ENCODE measurements at regions not wholly inside any gene's neighbourhood (a gene's known extent, or its start where the extent isn't known, plus 50 kb on each side); places are given as distances from the start of the nearest gene placed in this dataset.

GRCh38 chr3:72017311-72017710 is 232.4 kb upstream of the PROK2 start:
- no peaks in the 10 kb centered on the region for H3K27me3 Mint-ChIP-seq (ENCODE audit: insufficient read depth, unreplicated experiment)
- no TSS peak for BruUV-seq (replicated peaks)
- no peaks in the 10 kb centered on the region for H3K9me3 Mint-ChIP-seq (ENCODE audit: unreplicated experiment)
- H3K36me3 Mint-ChIP-seq (ENCODE audit: insufficient read depth, unreplicated experiment): no peaks in the 10 kb centered on the region
- no peaks in the 10 kb centered on the region for H3K4me1 Mint-ChIP-seq (ENCODE audit: insufficient read depth, unreplicated experiment)
- no peak for DNase-seq (ENCODE audit: unreplicated experiment)
- intact Hi-C loops (cut with micrococcal nuclease): no loop called here
- no peak overlapping the region for H3K27ac Mint-ChIP-seq (ENCODE audit: low read depth, unreplicated experiment)
- CTCF ChIA-PET: interaction anchor here (0.6 to 1.3 kb wide), 2 partner anchors 9 to 71 kb away, joined by 3 to 5 read pairs; no protein-coding TSS in a partner anchor
- TF ChIP-seq, protein P1, sequence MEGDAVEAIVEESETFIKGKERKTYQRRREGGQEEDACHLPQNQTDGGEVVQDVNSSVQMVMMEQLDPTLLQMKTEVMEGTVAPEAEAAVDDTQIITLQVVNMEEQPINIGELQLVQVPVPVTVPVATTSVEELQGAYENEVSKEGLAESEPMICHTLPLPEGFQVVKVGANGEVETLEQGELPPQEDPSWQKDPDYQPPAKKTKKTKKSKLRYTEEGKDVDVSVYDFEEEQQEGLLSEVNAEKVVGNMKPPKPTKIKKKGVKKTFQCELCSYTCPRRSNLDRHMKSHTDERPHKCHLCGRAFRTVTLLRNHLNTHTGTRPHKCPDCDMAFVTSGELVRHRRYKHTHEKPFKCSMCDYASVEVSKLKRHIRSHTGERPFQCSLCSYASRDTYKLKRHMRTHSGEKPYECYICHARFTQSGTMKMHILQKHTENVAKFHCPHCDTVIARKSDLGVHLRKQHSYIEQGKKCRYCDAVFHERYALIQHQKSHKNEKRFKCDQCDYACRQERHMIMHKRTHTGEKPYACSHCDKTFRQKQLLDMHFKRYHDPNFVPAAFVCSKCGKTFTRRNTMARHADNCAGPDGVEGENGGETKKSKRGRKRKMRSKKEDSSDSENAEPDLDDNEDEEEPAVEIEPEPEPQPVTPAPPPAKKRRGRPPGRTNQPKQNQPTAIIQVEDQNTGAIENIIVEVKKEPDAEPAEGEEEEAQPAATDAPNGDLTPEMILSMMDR (IDR thresholded peaks at IDR 0.05; ENCODE audit: unreplicated experiment): no peak
- POLR2A ChIA-PET: interaction anchor here (0.5 kb wide), 1 partner anchor 84 kb away, joined by 3 read pairs; no protein-coding TSS in a partner anchor
- no peak overlapping the region for H3K4me3 Mint-ChIP-seq (ENCODE audit: unreplicated experiment)

- intact Hi-C loops (cut with micrococcal nuclease): no loop called here
- ChIA-PET POLR2A (no interaction called here), CTCF (no interaction called here)
- H3K27ac Mint-ChIP-seq (ENCODE audit: low read depth, unreplicated experiment): no peak overlapping the region
- peaks cover 9% of the 10 kb centered on the region for H3K27me3 Mint-ChIP-seq (ENCODE audit: insufficient read depth, unreplicated experiment)
- H3K9me3 Mint-ChIP-seq (ENCODE audit: unreplicated experiment): no peaks in the 10 kb centered on the region
- no peaks in the 10 kb centered on the region for H3K4me1 Mint-ChIP-seq (ENCODE audit: insufficient read depth, unreplicated experiment)
- no TSS peak for BruUV-seq (replicated peaks)
- no peak for DNase-seq (ENCODE audit: unreplicated experiment)
- TF ChIP-seq, protein P1 (IDR thresholded peaks at IDR 0.05; ENCODE audit: unreplicated experiment): no peak
- H3K36me3 Mint-ChIP-seq (ENCODE audit: insufficient read depth, unreplicated experiment): no peaks in the 10 kb centered on the region
- H3K4me3 Mint-ChIP-seq (ENCODE audit: unreplicated experiment): no peak overlapping the region
Observed at GRCh38 chr3:72015463-72015862, 230.5 kb upstream of the PROK2 start.

DNA sequence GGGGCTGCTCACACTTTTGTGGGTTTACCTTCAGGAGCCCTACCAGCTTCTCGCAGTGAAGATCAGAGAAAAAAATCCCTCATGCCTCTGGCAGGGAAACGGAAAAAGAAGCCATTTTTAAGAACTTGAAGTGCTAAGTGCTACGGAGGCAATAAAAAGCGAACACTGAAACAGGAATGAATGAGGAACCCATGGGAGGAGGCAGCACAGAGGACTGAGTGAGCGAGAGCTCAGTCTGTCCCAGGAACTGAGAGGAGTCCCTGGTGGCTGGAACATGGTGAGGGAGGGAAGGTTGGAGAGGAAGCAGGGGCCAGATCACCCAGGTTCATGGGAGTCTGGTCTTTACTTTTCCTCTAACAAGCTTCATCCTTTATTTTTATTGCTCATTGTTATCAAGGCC is 228.1 kb upstream of the PROK2 start:
- intact Hi-C loops (cut with micrococcal nuclease): no loop called here
- H3K27ac Mint-ChIP-seq (ENCODE audit: low read depth, unreplicated experiment): no peak overlapping the region
- no peak for DNase-seq (ENCODE audit: unreplicated experiment)
- ChIA-PET CTCF (interaction anchor here (0.6 kb wide), 2 partner anchors 18 to 237 kb away, joined by 3 to 5 read pairs; no protein-coding TSS in a partner anchor), POLR2A (interaction anchor here (0.6 kb wide), 2 partner anchors 15 to 1039 kb away, joined by 3 read pairs; no protein-coding TSS in a partner anchor)
- no peak overlapping the region for H3K4me3 Mint-ChIP-seq (ENCODE audit: unreplicated experiment)
- no TSS peak for BruUV-seq (replicated peaks)
- H3K36me3 Mint-ChIP-seq (ENCODE audit: insufficient read depth, unreplicated experiment): no peaks in the 10 kb centered on the region
- no peaks in the 10 kb centered on the region for H3K4me1 Mint-ChIP-seq (ENCODE audit: insufficient read depth, unreplicated experiment)
- H3K27me3 Mint-ChIP-seq (ENCODE audit: insufficient read depth, unreplicated experiment): peaks cover 9% of the 10 kb centered on the region
- TF ChIP-seq, protein P1 (IDR thresholded peaks at IDR 0.05; ENCODE audit: unreplicated experiment): no peak
- H3K9me3 Mint-ChIP-seq (ENCODE audit: unreplicated experiment): no peaks in the 10 kb centered on the region

DNA sequence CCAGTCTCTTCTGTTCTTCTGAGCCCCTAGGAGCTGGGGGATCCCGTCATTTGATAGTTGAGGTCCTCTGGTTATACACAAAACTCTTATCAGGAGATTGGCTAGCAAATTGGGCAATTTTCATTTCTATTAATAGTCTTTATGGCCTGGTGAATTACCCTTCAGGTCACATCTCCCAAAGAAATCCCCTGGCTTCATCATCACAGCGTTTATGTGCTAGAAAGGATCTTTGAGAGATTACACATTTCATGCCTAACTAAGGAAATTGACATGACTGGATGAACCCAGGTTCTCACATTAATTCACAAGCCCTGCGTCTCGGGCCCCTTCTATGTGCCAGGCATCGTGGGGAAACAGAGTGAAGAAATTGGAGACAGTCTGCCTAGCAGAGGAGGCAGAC is 227.4 kb upstream of the PROK2 start:
- TF ChIP-seq, protein P1 (IDR thresholded peaks at IDR 0.05; ENCODE audit: unreplicated experiment): no peak
- intact Hi-C loops (cut with micrococcal nuclease): no loop called here
- H3K4me3 Mint-ChIP-seq (ENCODE audit: unreplicated experiment): no peak overlapping the region
- ChIA-PET CTCF (interaction anchor here (0.6 kb wide), 1 partner anchor 236 kb away, joined by 5 read pairs; no protein-coding TSS in a partner anchor), POLR2A (no interaction called here)
- H3K27me3 Mint-ChIP-seq (ENCODE audit: insufficient read depth, unreplicated experiment): peaks cover 9% of the 10 kb centered on the region
- BruUV-seq (replicated peaks): no TSS peak
- DNase-seq (ENCODE audit: unreplicated experiment): no peak
- no peaks in the 10 kb centered on the region for H3K4me1 Mint-ChIP-seq (ENCODE audit: insufficient read depth, unreplicated experiment)
- H3K27ac Mint-ChIP-seq (ENCODE audit: low read depth, unreplicated experiment): no peak overlapping the region
- no peaks in the 10 kb centered on the region for H3K36me3 Mint-ChIP-seq (ENCODE audit: insufficient read depth, unreplicated experiment)
- H3K9me3 Mint-ChIP-seq (ENCODE audit: unreplicated experiment): no peaks in the 10 kb centered on the region

Measured in MCF 10A (cell line).